K562 (cell line): ENCODE measurements at regions not wholly inside any gene's neighbourhood (a gene's known extent, or its start where the extent isn't known, plus 50 kb on each side); places are given as distances from the start of the nearest gene placed in this dataset.
"Not testable (repeated sequence)": the region's sequence is repeated elsewhere in the genome, so short reads cannot be mapped to it uniquely, and the experiment has no call there.

Source experiments
- HNRNPLL ChIP-seq: fragments of 200-400 bp; formaldehyde crosslinking; IDR thresholded peaks from 2 replicates; pipeline ENCODE4 v1.6.1; 2017; ENCODE audit warnings: low read length, low read depth, mild to moderate bottlenecking; ENCODE audit not compliant: poor library complexity, severe bottlenecking
- MBD2 ChIP-seq: sonication (generic); IDR thresholded peaks from 2 replicates; pipeline ENCODE4 v1.6.1; 2016; ENCODE audit warnings: low read depth, borderline replicate concordance
- POLR2H ChIP-seq: IDR thresholded peaks from 2 replicates; pipeline ENCODE4 v1.6.1; 2016; ENCODE audit warnings: missing genetic modification characterization, low read depth, mild to moderate bottlenecking, control low read depth, missing compliant biosample characterization, moderate library complexity
- ZNF384 ChIP-seq: IDR thresholded peaks from 2 replicates; pipeline ENCODE4 v1.6.1; 2012; ENCODE audit warnings: low read depth, low read length, improper control_type of control experiment
- TF ChIP-seq, protein P1 (sequence below): fragments of 450-650 bp; conservative IDR thresholded peaks from 2 replicates; pipeline ENCODE4 v1.6.1; 2016; ENCODE audit warnings: missing genetic modification characterization, low read depth, mild to moderate bottlenecking, control low read depth, missing compliant biosample characterization
- TF ChIP-seq, protein P2 (sequence below): fragments of 450-650 bp; IDR thresholded peaks from 2 replicates; pipeline ENCODE4 v1.6.1; 2017; ENCODE audit warnings: antibody characterized with exemption, mild to moderate bottlenecking
- TF ChIP-seq, protein P3 (sequence below), 2 experiments: fragments of 450-650 bp in 1 of 2; sonication (generic) in 1 of 2; formaldehyde crosslinking in 1 of 2; IDR thresholded peaks; 2 replicates each; pipeline versions ENCODE4 v1.7.1 to v1.9.0; 2016 to 2022; ENCODE audit warnings: inconsistent platforms in 1 of 2, mild to moderate bottlenecking in 1 of 2, missing genetic modification reagents in 1 of 2
- TF ChIP-seq, protein P4 (sequence below): IDR thresholded peaks from 2 replicates; pipeline ENCODE4 v1.6.1; 2011; ENCODE audit not compliant: insufficient read length; ENCODE audit errors: extremely low read depth

DNA sequence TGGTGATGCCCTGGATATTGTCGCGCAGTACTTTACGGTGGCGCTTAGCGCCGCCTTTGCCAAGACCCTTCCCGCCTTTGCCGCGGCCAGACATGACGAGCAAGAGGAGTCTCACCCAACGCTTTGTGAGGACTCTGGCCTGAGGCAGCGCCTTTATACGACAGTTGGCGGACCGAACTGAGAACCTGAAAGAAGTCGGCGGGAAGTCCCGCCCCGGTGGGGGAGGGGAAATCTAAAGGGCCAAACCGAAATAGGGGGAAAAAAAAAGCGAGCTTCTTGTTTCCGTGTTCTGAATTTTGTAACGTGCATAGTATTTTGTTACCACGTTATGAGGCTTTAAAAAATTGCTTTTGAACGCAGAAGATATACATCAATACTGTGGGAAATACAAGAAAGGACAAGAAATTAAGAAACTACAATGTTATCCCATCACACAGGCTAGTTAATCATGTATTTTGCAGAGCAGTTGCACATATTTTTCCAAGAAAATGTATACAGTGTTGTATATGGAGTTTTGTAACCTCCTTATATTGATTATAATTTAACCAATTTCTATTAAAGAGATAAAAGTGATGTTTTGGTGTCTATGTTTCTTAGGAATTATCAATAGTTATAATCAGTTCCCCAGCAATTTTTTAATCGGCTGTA, 80.6 kb downstream of the OR2B2 start (continued):
- TF ChIP-seq HNRNPLL (peak; percentile 45), ZNF384 (peak; percentile 85), MBD2 (peak; percentile 93), POLR2H (tag) (peak; percentile 95)
- TF ChIP-seq, protein P1, sequence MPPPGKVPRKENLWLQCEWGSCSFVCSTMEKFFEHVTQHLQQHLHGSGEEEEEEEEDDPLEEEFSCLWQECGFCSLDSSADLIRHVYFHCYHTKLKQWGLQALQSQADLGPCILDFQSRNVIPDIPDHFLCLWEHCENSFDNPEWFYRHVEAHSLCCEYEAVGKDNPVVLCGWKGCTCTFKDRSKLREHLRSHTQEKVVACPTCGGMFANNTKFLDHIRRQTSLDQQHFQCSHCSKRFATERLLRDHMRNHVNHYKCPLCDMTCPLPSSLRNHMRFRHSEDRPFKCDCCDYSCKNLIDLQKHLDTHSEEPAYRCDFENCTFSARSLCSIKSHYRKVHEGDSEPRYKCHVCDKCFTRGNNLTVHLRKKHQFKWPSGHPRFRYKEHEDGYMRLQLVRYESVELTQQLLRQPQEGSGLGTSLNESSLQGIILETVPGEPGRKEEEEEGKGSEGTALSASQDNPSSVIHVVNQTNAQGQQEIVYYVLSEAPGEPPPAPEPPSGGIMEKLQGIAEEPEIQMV, result peak; percentile 99
- TF ChIP-seq, protein P2, sequence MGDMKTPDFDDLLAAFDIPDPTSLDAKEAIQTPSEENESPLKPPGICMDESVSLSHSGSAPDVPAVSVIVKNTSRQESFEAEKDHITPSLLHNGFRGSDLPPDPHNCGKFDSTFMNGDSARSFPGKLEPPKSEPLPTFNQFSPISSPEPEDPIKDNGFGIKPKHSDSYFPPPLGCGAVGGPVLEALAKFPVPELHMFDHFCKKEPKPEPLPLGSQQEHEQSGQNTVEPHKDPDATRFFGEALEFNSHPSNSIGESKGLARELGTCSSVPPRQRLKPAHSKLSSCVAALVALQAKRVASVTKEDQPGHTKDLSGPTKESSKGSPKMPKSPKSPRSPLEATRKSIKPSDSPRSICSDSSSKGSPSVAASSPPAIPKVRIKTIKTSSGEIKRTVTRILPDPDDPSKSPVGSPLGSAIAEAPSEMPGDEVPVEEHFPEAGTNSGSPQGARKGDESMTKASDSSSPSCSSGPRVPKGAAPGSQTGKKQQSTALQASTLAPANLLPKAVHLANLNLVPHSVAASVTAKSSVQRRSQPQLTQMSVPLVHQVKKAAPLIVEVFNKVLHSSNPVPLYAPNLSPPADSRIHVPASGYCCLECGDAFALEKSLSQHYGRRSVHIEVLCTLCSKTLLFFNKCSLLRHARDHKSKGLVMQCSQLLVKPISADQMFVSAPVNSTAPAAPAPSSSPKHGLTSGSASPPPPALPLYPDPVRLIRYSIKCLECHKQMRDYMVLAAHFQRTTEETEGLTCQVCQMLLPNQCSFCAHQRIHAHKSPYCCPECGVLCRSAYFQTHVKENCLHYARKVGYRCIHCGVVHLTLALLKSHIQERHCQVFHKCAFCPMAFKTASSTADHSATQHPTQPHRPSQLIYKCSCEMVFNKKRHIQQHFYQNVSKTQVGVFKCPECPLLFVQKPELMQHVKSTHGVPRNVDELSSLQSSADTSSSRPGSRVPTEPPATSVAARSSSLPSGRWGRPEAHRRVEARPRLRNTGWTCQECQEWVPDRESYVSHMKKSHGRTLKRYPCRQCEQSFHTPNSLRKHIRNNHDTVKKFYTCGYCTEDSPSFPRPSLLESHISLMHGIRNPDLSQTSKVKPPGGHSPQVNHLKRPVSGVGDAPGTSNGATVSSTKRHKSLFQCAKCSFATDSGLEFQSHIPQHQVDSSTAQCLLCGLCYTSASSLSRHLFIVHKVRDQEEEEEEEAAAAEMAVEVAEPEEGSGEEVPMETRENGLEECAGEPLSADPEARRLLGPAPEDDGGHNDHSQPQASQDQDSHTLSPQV, result peak; percentile 55
- TF ChIP-seq, protein P3, sequence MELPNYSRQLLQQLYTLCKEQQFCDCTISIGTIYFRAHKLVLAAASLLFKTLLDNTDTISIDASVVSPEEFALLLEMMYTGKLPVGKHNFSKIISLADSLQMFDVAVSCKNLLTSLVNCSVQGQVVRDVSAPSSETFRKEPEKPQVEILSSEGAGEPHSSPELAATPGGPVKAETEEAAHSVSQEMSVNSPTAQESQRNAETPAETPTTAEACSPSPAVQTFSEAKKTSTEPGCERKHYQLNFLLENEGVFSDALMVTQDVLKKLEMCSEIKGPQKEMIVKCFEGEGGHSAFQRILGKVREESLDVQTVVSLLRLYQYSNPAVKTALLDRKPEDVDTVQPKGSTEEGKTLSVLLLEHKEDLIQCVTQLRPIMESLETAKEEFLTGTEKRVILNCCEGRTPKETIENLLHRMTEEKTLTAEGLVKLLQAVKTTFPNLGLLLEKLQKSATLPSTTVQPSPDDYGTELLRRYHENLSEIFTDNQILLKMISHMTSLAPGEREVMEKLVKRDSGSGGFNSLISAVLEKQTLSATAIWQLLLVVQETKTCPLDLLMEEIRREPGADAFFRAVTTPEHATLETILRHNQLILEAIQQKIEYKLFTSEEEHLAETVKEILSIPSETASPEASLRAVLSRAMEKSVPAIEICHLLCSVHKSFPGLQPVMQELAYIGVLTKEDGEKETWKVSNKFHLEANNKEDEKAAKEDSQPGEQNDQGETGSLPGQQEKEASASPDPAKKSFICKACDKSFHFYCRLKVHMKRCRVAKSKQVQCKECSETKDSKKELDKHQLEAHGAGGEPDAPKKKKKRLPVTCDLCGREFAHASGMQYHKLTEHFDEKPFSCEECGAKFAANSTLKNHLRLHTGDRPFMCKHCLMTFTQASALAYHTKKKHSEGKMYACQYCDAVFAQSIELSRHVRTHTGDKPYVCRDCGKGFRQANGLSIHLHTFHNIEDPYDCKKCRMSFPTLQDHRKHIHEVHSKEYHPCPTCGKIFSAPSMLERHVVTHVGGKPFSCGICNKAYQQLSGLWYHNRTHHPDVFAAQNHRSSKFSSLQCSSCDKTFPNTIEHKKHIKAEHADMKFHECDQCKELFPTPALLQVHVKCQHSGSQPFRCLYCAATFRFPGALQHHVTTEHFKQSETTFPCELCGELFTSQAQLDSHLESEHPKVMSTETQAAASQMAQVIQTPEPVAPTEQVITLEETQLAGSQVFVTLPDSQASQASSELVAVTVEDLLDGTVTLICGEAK (IDR thresholded peaks at IDR 0.05), result peak; percentile 74
- TF ChIP-seq, protein P3 (CRISPR knock-in tag; IDR thresholded peaks at IDR 0.05), result not testable (repeated sequence)
- TF ChIP-seq, protein P4, sequence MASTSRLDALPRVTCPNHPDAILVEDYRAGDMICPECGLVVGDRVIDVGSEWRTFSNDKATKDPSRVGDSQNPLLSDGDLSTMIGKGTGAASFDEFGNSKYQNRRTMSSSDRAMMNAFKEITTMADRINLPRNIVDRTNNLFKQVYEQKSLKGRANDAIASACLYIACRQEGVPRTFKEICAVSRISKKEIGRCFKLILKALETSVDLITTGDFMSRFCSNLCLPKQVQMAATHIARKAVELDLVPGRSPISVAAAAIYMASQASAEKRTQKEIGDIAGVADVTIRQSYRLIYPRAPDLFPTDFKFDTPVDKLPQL, result peak; percentile 0
